IPS-18a (cell line): ENCODE measurements at regions not wholly inside any gene's neighbourhood (a gene's known extent, or its start where the extent isn't known, plus 50 kb on each side); places are given as distances from the start of the nearest gene placed in this dataset.

Experiments
- H3K27ac ChIP-seq: one replicate; pipeline ENCODE4 v1.5.1; 2013; ENCODE audit warnings: low read length
- H3K27me3 ChIP-seq: one replicate; pipeline ENCODE4 v1.6.1; 2013; ENCODE audit warnings: mild to moderate bottlenecking, low read length; ENCODE audit not compliant: control insufficient read depth, insufficient read depth
- H3K36me3 ChIP-seq: one replicate; pipeline ENCODE4 v1.6.1; 2013; ENCODE audit warnings: low read depth, low read length; ENCODE audit not compliant: control insufficient read depth
- H3K4me1 ChIP-seq: one replicate; pipeline ENCODE4 v1.6.1; 2013; ENCODE audit warnings: low read depth, low read length; ENCODE audit not compliant: control insufficient read depth
- H3K4me3 ChIP-seq: one replicate; pipeline ENCODE4 v1.5.1; 2013; ENCODE audit warnings: low read length
- H3K9ac ChIP-seq: one replicate; pipeline ENCODE4 v1.6.1; 2013; ENCODE audit warnings: mild to moderate bottlenecking, low read length, moderate library complexity
- H3K9me3 ChIP-seq: one replicate; pipeline ENCODE4 v1.6.1; 2013; ENCODE audit warnings: low read depth, low read length; ENCODE audit not compliant: control insufficient read depth

DNA sequence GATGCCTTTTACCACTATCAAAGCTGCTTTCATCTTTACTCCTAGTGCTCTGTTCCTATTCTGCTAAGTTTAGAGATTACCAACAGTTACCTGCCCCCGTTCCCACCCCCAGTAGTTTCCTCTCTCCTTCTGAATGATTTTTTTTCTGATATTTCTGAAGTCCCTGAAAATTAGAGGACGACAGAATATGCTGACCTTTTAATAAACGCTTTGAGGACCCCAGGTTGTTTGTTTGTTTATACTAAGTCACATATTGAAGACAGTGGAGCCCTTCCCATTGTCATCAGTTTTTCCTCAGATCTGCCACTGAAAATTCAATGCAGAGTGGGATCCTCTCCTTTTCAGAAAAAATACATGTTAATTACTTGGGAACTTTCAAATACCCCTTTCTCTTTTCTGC, 1039.3 kb upstream of the AGA start:
- H3K36me3 ChIP-seq: no peaks in the 10 kb centered on the region
- no peak overlapping the region for H3K27ac ChIP-seq
- no peaks in the 10 kb centered on the region for H3K4me1 ChIP-seq
- H3K9me3 ChIP-seq: no peaks in the 10 kb centered on the region
- H3K27me3 ChIP-seq: no peaks in the 10 kb centered on the region
- H3K4me3 ChIP-seq: no peak overlapping the region
- no peak overlapping the region for H3K9ac ChIP-seq

DNA sequence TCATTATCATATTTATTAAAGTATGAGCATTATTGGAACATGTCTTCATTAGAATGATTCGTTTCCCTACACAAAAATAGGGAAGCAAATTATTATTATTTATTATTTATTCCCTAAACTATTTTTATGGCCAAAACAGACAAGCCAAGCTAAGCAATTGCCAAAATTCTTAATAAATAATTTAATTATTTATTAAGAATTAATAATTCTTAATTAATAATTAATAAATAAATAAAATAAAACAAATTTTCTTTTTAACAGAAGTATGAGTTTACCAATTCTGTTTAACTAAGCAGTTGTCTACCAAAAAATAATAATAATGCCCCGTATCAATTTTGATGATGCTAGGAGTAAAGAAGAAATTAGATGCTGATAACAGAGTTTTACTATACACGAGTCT, 1080.8 kb upstream of the AGA start:
- no peak overlapping the region for H3K9ac ChIP-seq
- no peaks in the 10 kb centered on the region for H3K9me3 ChIP-seq
- H3K4me3 ChIP-seq: no peak overlapping the region
- H3K36me3 ChIP-seq: no peaks in the 10 kb centered on the region
- no peak overlapping the region for H3K27ac ChIP-seq
- H3K27me3 ChIP-seq: no peaks in the 10 kb centered on the region
- H3K4me1 ChIP-seq: no peaks in the 10 kb centered on the region

DNA sequence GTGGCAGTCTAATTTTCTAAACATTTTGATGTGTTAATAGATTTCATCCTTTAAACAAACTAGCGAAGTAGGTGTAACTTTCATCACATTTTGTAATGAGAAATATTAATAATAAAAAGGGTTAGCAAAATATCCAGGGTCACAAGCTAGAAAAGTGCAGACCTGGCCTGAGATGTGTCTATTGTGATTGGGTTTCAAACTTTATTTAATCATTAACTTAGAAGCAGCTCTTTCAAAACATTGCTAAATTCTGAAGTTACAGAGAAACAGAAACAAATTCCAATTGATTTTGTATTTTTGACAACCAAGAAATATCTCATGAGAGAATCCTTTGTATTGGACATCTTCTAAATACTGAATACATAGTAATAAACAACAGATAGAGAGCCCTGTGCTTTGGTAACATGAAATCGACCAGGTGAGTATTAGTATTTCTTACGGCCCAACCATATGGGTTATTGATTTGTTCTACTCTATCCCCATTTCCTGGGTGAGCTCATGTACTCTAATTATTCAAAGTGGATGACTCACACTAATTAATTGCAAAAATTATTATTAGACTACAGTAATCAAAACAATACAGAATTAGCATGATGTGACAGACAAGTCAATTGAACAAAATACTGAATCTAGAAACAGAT, 1093.8 kb upstream of the AGA start:
- Histone ChIP-seq H3K4me1 (no peaks in the 10 kb centered on the region), H3K27me3 (no peaks in the 10 kb centered on the region), H3K4me3 (no peak overlapping the region), H3K27ac (no peak overlapping the region), H3K9me3 (no peaks in the 10 kb centered on the region), H3K36me3 (no peaks in the 10 kb centered on the region), H3K9ac (no peak overlapping the region)

- Histone ChIP-seq H3K36me3 (no peaks in the 10 kb centered on the region), H3K9me3 (no peaks in the 10 kb centered on the region), H3K9ac (no peak overlapping the region), H3K27me3 (no peaks in the 10 kb centered on the region), H3K4me1 (no peaks in the 10 kb centered on the region), H3K4me3 (no peak overlapping the region), H3K27ac (no peak overlapping the region)
Observed at GRCh38 chr4:178553201-178553600, 1111.0 kb upstream of the AGA start.

DNA sequence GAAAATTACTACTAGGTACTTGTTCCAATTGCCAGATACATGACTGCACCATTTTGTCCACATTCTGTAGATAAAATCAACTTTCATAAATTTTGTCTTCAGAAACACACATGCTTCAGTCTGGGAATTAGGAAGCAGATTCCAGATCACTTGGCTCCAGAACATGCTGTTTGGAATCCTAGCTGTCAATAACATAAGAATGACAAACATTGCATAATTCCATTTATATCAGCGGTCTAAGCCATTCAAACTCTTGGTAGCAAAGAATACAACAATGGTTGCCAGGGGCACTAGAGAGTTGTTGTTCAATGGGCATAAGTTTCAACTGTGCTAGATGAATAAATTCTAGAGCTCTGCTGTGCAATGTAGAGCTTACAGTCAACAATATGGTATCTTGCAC, 1112.1 kb upstream of the AGA start:
- no peak overlapping the region for H3K9ac ChIP-seq
- no peak overlapping the region for H3K4me3 ChIP-seq
- no peak overlapping the region for H3K27ac ChIP-seq
- H3K9me3 ChIP-seq: no peaks in the 10 kb centered on the region
- no peaks in the 10 kb centered on the region for H3K36me3 ChIP-seq
- H3K27me3 ChIP-seq: no peaks in the 10 kb centered on the region
- no peaks in the 10 kb centered on the region for H3K4me1 ChIP-seq

GRCh38 chr4:178556796-178557195, 1114.6 kb upstream of the AGA start:
- Histone ChIP-seq H3K27ac (no peak overlapping the region), H3K36me3 (no peaks in the 10 kb centered on the region), H3K4me1 (no peaks in the 10 kb centered on the region), H3K9ac (no peak overlapping the region), H3K9me3 (no peaks in the 10 kb centered on the region), H3K27me3 (no peaks in the 10 kb centered on the region), H3K4me3 (no peak overlapping the region)

- no peaks in the 10 kb centered on the region for H3K27me3 ChIP-seq
- no peak overlapping the region for H3K9ac ChIP-seq
- peaks cover 5% of the 10 kb centered on the region for H3K4me1 ChIP-seq
- no peaks in the 10 kb centered on the region for H3K36me3 ChIP-seq
- no peak overlapping the region for H3K27ac ChIP-seq
- no peak overlapping the region for H3K4me3 ChIP-seq
- no peaks in the 10 kb centered on the region for H3K9me3 ChIP-seq
Observed at GRCh38 chr4:178577933-178578332, 1135.7 kb upstream of the AGA start.

DNA sequence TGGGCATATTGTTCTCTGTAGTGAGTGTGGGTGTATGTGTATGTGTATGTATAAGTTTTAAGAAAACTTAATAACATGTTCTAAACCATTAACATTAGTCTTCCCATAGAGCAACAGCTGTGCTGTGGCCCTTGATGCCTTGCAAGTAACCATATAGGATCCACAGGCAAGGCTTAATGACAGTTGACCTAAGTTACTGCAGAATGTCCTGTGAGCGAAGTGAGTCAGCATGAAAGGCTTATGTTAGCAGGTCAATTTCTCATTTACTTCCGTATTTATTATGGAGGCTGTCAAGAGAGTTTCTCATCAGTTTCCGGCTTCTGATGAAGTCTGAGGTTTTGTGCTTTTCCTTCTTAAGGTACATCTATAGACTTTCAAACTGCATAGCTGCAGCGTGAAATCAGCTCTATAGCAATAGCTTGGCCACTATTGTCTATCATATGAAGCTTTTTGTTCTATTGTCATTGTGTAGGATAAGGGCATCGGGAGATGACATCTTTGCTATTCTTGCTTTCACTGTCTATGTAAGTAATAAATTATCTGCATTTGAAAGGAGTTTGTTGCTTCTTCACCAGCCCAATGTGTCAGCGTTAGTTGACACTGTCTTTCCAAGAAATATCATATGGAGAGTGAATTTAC, 1153.4 kb upstream of the AGA start:
- Histone ChIP-seq H3K4me3 (no peak overlapping the region), H3K27me3 (no peaks in the 10 kb centered on the region), H3K9me3 (no peaks in the 10 kb centered on the region), H3K36me3 (no peaks in the 10 kb centered on the region), H3K27ac (no peak overlapping the region), H3K9ac (no peak overlapping the region), H3K4me1 (no peaks in the 10 kb centered on the region)

- no peak overlapping the region for H3K27ac ChIP-seq
- no peak overlapping the region for H3K9ac ChIP-seq
- H3K4me1 ChIP-seq: no peaks in the 10 kb centered on the region
- no peaks in the 10 kb centered on the region for H3K9me3 ChIP-seq
- no peaks in the 10 kb centered on the region for H3K36me3 ChIP-seq
- no peaks in the 10 kb centered on the region for H3K27me3 ChIP-seq
- H3K4me3 ChIP-seq: no peak overlapping the region
Observed at GRCh38 chr4:178598672-178599071, 1156.4 kb upstream of the AGA start.

DNA sequence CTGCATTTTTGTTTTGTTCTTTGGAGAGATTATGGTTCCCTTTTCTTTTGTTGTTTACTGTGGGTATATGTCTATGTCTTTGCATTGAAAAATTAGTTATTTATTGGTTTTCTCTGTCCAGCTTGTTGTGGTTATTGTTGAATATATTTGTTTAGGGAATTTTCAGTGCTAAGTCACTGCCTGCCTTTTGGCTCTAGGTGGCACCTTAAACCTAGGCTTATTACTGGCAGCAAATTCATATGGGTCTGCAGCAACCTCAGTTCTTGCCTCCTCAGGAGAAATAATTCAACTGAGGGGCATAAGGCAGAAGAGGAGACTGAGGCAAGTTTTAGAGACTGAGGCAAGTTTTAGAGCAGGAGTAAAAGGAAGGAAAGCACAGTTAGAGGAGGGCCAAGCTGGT, 1157.3 kb upstream of the AGA start:
- H3K9me3 ChIP-seq: no peaks in the 10 kb centered on the region
- no peaks in the 10 kb centered on the region for H3K27me3 ChIP-seq
- H3K9ac ChIP-seq: no peak overlapping the region
- no peaks in the 10 kb centered on the region for H3K4me1 ChIP-seq
- no peak overlapping the region for H3K27ac ChIP-seq
- no peak overlapping the region for H3K4me3 ChIP-seq
- no peaks in the 10 kb centered on the region for H3K36me3 ChIP-seq

GRCh38 chr4:178602833-178603232, 1160.6 kb upstream of the AGA start:
- H3K9ac ChIP-seq: no peak overlapping the region
- no peak overlapping the region for H3K4me3 ChIP-seq
- no peaks in the 10 kb centered on the region for H3K36me3 ChIP-seq
- no peaks in the 10 kb centered on the region for H3K9me3 ChIP-seq
- H3K27ac ChIP-seq: no peak overlapping the region
- H3K4me1 ChIP-seq: no peaks in the 10 kb centered on the region
- no peaks in the 10 kb centered on the region for H3K27me3 ChIP-seq

GRCh38 chr4:178611062-178611461, 1168.8 kb upstream of the AGA start:
- Histone ChIP-seq H3K4me1 (no peaks in the 10 kb centered on the region), H3K36me3 (no peaks in the 10 kb centered on the region), H3K9me3 (no peaks in the 10 kb centered on the region), H3K9ac (no peak overlapping the region), H3K27ac (no peak overlapping the region), H3K27me3 (no peaks in the 10 kb centered on the region), H3K4me3 (no peak overlapping the region)
